ENCODE measurements at regions not wholly inside any gene's neighbourhood (a gene's known extent, or its start where the extent isn't known, plus 50 kb on each side); places are given as distances from the start of the nearest gene placed in this dataset.

DNA sequence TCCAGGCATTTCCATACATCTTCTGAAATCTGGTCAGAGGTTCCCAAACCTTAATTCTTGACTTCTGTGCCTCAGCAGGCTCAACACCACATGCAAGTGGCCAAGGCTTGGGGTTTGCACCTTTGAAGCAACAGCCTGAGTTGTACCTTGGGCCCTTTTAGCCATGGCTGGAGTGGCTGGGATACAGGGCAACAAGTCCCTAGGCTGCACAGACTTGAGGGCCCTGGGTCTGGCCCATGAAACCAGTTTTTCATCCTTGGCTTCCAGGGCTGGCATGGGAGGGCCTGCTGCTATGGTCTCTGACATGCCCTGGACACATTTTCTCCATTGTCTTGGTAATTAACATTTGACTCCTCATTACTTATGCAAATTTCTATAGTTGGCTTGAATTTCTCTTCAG lies 988.8 kb upstream of the CNTNAP5 start:
- H3K4me3 ChIP-seq: no peak overlapping the region
- TF ChIP-seq POLR2AphosphoS2 (IDR thresholded peaks at IDR 0.05; ENCODE audit: low read length): no peak
- TF ChIP-seq, protein P1, sequence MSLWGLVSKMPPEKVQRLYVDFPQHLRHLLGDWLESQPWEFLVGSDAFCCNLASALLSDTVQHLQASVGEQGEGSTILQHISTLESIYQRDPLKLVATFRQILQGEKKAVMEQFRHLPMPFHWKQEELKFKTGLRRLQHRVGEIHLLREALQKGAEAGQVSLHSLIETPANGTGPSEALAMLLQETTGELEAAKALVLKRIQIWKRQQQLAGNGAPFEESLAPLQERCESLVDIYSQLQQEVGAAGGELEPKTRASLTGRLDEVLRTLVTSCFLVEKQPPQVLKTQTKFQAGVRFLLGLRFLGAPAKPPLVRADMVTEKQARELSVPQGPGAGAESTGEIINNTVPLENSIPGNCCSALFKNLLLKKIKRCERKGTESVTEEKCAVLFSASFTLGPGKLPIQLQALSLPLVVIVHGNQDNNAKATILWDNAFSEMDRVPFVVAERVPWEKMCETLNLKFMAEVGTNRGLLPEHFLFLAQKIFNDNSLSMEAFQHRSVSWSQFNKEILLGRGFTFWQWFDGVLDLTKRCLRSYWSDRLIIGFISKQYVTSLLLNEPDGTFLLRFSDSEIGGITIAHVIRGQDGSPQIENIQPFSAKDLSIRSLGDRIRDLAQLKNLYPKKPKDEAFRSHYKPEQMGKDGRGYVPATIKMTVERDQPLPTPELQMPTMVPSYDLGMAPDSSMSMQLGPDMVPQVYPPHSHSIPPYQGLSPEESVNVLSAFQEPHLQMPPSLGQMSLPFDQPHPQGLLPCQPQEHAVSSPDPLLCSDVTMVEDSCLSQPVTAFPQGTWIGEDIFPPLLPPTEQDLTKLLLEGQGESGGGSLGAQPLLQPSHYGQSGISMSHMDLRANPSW (CRISPR knock-in tag; IDR thresholded peaks at IDR 0.05): no peak
- no peak for TF ChIP-seq TEAD2 (tag; IDR thresholded peaks at IDR 0.05)
- TF ChIP-seq SIX5 (IDR thresholded peaks at IDR 0.05; ENCODE audit: borderline replicate concordance in 1 of 2, insufficient read depth in 1 of 2, low read depth in 1 of 2, low read length in 2 of 2): no peak
- TF ChIP-seq HDGF (IDR thresholded peaks at IDR 0.05): no peak
- TF ChIP-seq BRD9 (IDR thresholded peaks at IDR 0.05; ENCODE audit: low read depth, partially characterized antibody): no peak
- TF ChIP-seq ZNF699 (CRISPR knock-in tag; IDR thresholded peaks at IDR 0.05; ENCODE audit: insufficient replicate concordance): no peak
- FAIRE-seq: no peak
- H3K27me3 ChIP-seq (ENCODE audit: control insufficient read depth in 2 of 2, insufficient read depth in 2 of 2, low read length in 2 of 2): no peaks in the 10 kb centered on the region
- intact Hi-C loops (cut with micrococcal nuclease): no loop called here
- no peaks in the 10 kb centered on the region for H3K36me3 ChIP-seq (ENCODE audit: control insufficient read depth, insufficient read depth, low read length)
- ATAC-seq: no peak
- no TSS peak for BruUV-seq (replicated peaks)
- no peak for DNase-seq (ENCODE audit: extremely low read depth in 1 of 4, low spot score in 3 of 4)
- H2AFZ ChIP-seq (ENCODE audit: low read depth, low read length): no peak overlapping the region
- ChIA-PET POLR2A (no interaction called here), CTCF (ENCODE audit: low intra/inter-chr PET ratio) (no interaction called here)
- H3K9me1 ChIP-seq (ENCODE audit: control insufficient read depth, insufficient read depth, low read length): no peaks in the 10 kb centered on the region
- no peaks in the 10 kb centered on the region for H3K79me2 ChIP-seq (ENCODE audit: control insufficient read depth, insufficient read depth, low read length)
- no peak overlapping the region for H3K9ac ChIP-seq (ENCODE audit: insufficient read depth in 1 of 2, low read depth in 2 of 2, low read length in 2 of 2)
- no peak overlapping the region for H3K4me2 ChIP-seq (ENCODE audit: insufficient read depth, low read length)
- H3K27ac ChIP-seq (ENCODE audit: extremely low read depth, low read depth, low read length): no peak overlapping the region
- no peaks in the 10 kb centered on the region for H3K4me1 ChIP-seq (replicated peaks in 1 of 2; ENCODE audit: control insufficient read depth in 2 of 2, insufficient read depth in 2 of 2, low read length in 2 of 2)
- no peaks in the 10 kb centered on the region for H4K20me1 ChIP-seq (replicated peaks; ENCODE audit: control insufficient read depth, insufficient read depth, low read length)
- in situ Hi-C loops (cut with MboI): no loop called here
- H3K9me3 ChIP-seq (replicated peaks; ENCODE audit: control insufficient read depth, insufficient read depth, low read depth, low read length): no peaks in the 10 kb centered on the region
